SK-N-SH (cell line): ENCODE measurements at regions not wholly inside any gene's neighbourhood (a gene's known extent, or its start where the extent isn't known, plus 50 kb on each side); places are given as distances from the start of the nearest gene placed in this dataset.

Experiments
- ELF1 ChIP-seq: IDR thresholded peaks from 2 replicates; pipeline ENCODE4 v1.4.0; 2012
- RFX5 ChIP-seq: IDR thresholded peaks from 2 replicates; pipeline ENCODE4 v1.6.1; 2012; ENCODE audit warnings: mild to moderate bottlenecking, improper control_type of control experiment, low read length
- YY1 ChIP-seq: IDR thresholded peaks from 2 replicates; pipeline ENCODE4 v1.4.0; 2012; ENCODE audit warnings: low read depth, mild to moderate bottlenecking
- TF ChIP-seq, protein P1 (sequence below): fragments of 200-600 bp; sonication (generic); IDR thresholded peaks from 2 replicates; pipeline ENCODE4 v1.6.1; 2017; ENCODE audit warnings: antibody characterized with exemption, mild to moderate bottlenecking, moderate library complexity
- TF ChIP-seq, protein P2 (sequence below): IDR thresholded peaks from 2 replicates; pipeline ENCODE4; 2012

DNA sequence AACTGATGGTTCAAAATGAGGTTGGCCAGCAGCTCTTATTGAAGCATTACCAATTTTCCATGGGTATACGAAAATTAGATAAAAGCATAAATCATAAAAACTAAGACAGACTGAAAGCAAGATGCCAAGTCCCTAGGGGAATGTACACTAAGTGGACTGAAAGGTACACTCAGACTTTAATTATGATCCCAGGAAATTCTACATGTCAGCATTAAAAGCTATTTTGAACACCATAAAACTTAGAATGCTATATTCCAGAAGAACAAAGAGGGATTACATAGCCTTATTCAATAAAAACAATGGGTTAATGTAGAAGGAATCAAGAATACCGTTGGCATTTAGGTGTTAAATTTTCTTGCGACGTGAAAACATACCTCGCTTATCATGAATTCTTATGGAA is 558.5 kb downstream of the LRRIQ3 start:
- TF ChIP-seq, protein P1, sequence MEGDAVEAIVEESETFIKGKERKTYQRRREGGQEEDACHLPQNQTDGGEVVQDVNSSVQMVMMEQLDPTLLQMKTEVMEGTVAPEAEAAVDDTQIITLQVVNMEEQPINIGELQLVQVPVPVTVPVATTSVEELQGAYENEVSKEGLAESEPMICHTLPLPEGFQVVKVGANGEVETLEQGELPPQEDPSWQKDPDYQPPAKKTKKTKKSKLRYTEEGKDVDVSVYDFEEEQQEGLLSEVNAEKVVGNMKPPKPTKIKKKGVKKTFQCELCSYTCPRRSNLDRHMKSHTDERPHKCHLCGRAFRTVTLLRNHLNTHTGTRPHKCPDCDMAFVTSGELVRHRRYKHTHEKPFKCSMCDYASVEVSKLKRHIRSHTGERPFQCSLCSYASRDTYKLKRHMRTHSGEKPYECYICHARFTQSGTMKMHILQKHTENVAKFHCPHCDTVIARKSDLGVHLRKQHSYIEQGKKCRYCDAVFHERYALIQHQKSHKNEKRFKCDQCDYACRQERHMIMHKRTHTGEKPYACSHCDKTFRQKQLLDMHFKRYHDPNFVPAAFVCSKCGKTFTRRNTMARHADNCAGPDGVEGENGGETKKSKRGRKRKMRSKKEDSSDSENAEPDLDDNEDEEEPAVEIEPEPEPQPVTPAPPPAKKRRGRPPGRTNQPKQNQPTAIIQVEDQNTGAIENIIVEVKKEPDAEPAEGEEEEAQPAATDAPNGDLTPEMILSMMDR, result no peak
- TF ChIP-seq YY1 (no peak), RFX5 (no peak), ELF1 (no peak)
- TF ChIP-seq, protein P2, sequence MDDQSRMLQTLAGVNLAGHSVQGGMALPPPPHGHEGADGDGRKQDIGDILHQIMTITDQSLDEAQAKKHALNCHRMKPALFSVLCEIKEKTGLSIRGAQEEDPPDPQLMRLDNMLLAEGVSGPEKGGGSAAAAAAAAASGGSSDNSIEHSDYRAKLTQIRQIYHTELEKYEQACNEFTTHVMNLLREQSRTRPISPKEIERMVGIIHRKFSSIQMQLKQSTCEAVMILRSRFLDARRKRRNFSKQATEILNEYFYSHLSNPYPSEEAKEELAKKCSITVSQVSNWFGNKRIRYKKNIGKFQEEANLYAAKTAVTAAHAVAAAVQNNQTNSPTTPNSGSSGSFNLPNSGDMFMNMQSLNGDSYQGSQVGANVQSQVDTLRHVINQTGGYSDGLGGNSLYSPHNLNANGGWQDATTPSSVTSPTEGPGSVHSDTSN, result no peak
